Medulla oblongata (tissue), 1 donor: ENCODE measurements at regions not wholly inside any gene's neighbourhood (a gene's known extent, or its start where the extent isn't known, plus 50 kb on each side); places are given as distances from the start of the nearest gene placed in this dataset.
A peak's percentile ranks its signal among the peaks of the same experiment; 100 is the strongest.
"Not testable (repeated sequence)": the region's sequence is repeated elsewhere in the genome, so short reads cannot be mapped to it uniquely, and the experiment has no call there.

ENCODE experiments used
- DNase-seq: peaks from one replicate; pipeline ENCODE4 v3.0.0-alpha.2; 2015; ENCODE audit errors: extremely low spot score

DNA sequence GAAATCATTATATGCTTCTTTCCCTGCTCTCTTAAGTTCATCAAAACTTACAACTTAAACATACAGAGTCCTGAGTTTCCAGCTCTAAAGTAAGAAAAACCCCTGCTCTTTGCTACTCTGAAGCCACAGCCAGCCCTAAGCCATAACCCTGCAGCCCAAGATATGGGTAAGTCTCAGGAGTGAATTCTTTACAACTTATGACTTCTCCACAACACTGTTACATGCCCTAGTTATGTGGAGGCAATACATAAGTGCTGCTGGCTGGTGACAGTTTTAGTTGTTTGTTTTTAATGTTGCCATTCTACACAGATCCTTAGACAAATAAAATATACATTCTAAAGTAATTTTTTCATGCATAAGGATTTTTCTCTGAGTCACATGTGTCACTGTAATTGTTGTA is 100.2 kb downstream of the FBXO8 start:
- no peak for DNase-seq

DNA sequence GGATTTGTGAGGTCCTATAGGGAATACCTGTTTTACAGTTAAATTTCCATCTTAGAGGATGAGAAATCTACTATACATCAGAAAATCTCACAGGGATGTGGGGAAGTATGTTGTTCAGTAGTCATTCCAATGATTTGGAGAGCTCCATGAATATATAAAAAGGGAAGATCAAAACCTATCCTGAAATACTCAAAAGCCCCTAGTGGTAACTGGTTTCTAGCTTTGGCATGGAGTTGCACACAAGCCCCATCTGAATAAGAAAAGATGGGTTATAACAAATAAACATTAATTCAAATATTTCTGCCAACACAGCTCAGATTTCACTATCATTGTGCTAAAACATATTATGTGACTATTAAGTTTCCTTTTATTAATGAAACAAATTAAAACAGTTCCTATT is 101.6 kb downstream of the FBXO8 start:
- no peak for DNase-seq

DNA sequence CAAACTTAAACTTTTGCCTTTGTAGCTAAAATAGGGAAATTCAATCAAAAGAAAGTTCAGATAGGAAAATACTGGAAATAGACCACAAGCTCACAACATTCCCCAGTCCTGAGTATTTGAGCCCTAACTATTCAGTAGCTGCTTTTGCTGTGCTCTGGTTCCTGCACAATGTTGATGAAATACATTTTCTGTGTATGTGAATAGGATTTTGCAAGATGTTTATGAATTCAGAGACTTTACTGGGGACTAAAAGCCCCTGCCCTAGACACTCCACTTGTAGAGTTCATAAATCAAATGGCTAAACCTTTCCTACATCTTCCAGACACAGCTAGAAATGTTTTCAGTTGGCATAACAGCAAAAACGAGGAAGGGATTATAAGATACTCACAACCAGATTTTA is 105.9 kb downstream of the FBXO8 start:
- no peak for DNase-seq

DNA sequence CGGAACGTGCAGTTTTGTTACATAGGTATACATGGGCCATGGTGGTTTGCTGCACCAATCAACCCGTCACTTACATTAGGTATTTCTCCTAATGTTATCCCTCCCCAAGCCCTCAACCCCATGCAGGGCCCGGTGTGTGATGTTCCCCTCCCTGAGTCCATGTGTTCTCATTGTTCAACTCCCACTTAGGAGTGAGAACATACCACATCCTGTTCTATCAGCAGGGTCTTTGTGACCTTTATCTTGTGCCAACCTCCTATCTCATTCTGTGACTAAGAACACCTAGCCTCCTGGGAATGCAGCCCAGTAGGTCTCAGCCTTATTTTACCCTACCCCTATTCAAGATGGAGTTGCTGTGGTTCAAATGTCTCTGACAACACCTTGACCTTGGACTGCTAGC is 107.6 kb downstream of the FBXO8 start:
- not testable (repeated sequence) for DNase-seq

DNA sequence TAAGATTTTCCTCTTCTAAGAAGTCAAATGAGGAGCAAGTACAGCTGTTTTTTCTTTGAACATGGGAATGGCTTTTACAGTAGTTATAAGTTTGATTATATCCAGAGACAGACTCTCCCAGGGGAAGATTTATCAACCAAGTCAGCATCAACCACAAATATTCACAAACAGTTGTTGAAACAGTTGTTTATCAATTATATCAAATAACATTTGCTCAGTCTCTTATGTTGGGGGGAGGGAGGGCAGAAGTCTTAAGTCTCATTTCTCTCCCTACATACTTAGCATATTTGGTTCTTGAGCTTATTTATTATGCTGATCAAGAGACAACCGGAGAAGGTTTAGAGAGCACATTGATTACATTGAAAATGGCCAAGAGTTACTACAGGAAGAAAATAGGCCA is 110.1 kb downstream of the FBXO8 start:
- no peak for DNase-seq

DNA sequence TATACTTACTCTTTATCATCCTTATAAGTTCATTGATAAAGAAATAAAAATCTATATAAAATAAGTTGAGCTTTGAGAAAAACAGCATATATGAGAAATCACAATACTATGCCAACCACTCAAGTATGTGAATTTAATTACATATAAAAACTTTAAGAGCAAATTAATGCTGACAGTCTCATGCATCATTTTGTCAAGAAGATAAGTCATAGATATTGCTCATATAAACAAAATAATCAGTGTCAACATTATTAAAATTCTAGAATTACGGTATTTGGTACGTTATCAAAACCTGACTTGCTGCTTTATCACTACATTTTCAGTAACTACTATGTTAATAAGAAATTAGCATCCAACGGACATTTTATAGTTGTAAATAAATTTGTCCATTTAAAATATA is 111.2 kb downstream of the FBXO8 start:
- DNase-seq: no peak

DNA sequence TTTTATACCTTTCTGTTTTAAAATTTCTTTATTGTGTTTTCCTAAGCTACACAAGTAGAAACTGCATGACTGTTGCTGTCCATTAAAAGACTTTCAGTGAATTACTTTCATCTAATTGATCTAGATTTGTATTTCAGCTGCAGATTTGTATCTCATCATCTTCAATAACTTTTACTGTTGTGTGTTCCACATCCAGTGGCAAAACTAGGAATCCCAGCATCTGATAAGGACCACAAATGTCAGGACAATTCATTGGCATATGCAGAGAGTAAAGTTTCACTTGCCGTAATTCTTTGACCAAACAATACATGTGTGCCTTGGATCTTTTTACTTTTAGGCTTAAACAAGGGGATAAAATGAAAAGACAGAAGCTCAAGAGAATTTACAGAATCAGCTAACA is 112.6 kb downstream of the FBXO8 start:
- DNase-seq: no peak

DNA sequence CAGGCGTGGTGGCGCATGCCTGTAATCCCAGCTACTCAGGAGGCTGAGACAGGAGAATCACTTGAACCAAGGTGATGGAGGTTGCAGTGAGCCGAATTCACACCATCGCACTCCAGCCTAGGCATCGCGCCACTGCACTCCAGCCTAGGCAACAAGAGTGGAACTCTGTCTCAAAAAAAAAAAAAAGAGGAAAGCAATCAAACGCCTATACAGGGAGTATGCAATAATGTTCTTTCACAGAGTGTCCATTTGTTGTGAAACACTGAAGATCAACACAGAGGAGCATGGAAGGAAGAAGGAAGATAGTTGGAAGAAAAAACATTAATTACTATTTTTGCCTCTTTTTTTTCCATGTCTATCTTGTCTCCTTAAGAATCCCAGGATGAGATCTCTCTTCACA is 113.4 kb downstream of the FBXO8 start:
- DNase-seq: no peak

DNA sequence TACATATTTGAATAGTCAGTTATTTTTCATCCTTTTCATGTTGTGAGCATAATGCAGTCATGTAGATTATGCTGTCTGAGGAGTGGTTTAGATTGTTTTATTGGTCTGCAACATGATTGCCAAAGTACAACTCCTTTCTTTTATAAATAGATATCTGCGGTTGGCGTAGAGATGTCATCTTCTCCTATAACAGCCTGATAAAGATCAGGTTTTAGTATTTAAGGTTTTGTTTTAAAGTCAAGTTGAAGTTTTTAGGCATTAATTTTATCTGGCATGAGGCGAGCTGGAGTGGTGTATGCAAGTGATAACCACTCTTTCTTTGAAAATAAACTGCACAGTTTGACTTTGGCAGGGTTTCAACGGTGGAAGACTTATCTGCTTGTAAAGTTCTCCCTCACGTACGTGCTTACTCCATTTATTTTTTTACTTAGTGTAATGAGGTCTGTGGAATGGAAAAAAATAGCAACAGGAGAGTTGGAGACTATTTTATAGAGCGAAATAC is 126.3 kb downstream of the FBXO8 start:
- no peak for DNase-seq

DNA sequence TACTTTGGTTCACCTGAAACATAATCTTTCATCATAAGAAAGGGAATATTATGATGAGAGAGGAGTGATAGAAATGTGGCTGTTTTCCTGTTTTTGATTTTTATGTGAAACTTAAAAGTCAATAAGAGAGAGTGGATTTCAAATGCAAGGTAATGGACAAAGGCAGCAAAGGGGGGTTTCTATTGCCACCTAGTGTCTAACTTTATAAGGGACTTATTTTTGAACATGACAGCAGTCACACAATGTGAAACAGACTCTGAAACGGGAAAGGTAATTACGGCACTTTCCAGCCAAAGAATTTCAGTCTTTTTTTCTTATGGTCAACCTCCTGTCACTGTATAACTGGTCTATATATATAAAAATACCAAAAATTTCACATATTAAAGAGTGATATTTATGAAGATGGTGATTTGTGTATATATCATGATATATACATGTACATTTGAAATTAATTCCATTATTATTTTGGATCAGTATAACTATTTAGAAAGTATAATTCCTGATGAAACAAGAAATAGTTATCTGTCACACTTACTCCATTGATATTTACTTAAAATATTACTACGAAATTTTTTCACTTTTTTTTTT is 127.1 kb downstream of the FBXO8 start:
- DNase-seq: peak; percentile 48

DNA sequence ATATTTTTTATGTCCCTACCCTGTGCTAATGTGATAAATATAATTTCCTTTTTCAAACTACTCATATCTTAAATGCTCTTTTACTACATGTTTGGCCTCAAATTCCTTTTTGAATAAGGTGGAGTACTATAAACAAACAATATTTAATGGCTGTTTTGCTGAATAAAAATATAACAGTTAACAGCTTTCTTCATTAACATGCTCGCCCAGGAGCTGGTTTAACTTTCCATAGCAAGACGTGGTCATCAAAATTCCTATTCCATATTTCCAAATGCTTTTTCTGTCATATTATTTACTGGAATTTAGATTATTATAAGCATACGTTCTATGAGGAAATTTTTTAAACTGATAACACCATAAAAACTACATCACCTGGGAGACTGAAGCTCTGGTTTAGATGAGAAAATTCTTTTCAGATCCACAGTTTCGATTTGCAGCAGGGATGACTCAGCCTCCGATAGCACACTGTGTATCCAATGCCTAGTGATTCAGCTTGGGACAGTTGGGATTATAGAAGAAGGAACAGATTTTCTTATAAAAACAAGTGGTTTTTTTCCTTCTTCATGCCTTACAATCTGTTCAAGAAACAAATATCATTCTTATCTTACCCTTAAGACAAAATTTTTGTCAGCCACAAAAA is 129.1 kb downstream of the FBXO8 start:
- DNase-seq: no peak

DNA sequence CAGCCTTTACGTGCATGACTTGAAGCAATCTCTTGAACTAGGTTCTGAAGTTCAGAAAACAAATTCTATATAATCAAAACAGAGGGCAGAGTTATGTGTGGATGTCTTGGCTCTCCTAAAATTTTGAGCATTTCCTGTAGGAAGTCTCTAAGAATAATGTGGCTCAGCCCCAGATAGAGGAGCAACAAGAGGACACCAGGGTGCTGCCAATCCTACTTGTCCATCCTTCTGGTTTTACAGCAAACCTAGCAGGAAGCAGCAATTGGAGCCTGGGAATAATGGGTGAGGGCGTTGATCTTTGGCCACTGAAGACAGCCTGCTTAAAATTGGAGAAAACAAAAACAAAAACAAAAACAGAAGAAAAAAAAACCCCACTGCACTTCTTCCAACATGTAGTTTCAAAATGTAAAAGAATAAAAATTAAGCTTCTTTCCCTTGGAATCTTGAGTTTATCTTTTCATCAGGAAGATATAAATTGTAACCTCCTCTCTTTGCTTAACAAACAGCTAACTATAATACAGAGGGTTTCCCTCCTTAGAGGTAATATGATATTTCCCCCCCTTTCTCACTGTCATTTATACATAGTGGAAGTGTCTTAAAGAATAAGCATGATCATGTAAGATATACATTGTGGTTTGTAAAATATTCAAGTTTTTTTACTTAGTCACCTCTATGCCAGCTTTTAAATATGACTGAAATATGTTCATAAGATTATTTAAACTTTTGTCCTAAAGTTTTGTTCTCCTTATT is 130.6 kb downstream of the FBXO8 start:
- no peak for DNase-seq

DNA sequence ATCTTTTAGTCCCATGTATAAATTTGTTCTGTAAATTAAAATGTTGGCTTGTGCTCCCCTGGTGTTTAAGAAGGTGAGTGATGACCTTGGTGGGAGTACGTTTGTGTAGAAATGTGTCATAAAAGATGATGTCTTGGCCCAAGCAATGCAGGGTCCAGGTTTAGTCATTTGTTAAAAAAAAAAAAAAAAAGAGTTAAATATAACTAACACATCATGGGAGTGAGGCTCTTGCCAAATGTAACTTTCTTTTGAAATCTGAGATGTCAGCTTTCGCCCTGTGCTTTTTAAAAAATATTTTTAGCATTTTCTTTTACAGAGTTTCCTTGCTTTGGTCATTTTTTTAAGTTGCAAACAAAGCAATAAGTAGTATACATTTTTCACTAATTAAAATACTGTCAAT is 135.6 kb downstream of the FBXO8 start:
- no peak for DNase-seq

DNA sequence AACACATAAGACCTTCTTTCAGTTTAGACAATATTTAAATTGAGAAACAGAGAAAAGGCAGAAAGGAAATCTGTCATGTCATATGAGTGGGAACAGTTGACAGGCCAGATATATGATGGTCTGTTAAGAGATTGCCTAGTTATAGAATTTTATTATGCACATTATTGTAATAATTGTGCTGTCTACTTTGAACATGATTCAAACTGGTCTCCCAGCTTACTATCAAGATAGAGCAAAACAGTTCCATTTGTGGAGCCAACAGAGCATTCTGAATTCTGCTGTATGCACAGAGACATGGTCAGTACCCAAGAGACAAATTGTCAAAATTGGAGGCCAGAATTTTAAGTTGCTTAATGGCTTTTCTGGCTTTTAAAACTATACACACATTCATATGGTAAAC is 139.4 kb downstream of the FBXO8 start:
- DNase-seq: no peak

DNA sequence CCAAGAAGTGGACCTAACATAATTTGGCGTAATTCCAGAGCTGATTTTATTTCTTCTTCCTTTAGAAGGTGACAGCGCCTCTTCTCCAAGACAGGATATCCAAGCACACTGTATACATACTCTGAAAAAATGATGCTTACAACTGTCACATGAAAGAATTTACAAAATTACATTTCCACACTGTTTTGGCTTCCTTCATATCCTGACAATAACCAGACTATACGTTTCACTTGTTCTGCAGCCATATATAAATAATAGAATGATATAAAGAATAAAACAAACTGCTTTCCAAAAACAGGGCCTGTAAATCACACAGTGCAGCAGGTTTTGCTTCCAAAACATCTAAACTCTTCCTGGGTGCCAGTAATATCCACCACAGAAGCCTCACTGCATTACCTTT is 141.6 kb downstream of the FBXO8 start:
- DNase-seq: no peak

DNA sequence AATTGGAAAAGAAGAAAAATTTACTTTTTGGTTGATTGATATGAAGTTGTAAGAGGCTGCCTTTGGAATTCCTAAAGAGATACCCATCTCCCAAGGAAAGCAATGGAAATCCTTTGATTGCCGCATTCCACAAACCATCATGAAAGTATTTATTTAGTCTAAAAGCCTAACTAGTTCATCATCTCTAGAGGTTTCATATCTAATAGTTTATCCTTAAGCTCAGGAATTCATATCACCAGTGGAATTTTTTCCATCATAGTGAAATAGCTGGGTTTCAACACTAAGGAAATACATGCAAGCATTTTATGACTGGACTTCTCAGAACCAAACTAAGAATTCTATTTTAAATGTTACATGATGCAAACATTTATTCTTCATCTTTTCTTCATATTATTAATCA is 144.9 kb downstream of the FBXO8 start:
- DNase-seq: no peak

DNA sequence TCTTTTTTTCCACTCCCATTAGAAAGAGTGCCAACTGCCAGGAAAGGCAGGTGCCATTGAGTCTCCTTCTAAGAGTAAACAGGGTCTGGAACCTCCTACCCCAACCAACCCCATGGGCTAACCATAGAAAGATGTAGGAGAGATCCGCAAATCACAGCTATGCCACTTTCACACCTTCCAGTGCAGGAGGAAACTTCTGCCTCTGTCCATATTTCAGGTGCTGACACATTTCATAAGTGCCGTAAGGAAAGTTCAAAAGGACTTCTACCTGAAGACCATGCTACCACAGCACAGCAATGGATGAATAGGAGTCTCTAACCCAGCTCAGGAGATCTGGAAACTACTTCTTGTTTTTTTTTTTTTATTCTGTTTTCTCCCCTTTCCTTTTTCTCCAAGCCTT is 145.8 kb downstream of the FBXO8 start:
- no peak for DNase-seq

DNA sequence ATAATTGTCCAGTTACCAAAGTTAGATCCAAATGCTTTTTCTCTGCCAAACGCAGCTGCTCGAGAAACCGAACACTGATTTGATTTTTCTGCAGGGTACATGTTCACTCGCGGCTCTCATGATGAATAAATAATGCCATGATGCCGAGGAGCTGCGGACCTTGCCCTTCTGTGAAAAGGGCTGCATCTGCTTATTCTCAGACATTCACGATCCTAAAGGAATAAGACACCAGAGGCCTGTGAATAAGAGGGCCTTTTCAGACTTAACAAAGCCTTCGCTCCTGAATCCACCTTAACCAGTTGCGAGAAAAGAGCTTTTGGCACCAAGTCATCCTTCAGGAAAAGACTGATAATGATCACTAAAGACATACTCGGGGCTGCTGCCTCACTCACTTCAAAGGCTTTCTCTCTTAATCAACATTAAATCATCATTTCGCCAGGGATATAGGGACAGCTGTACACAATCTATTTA is 147.5 kb downstream of the FBXO8 start:
- peak; percentile 7 for DNase-seq

DNA sequence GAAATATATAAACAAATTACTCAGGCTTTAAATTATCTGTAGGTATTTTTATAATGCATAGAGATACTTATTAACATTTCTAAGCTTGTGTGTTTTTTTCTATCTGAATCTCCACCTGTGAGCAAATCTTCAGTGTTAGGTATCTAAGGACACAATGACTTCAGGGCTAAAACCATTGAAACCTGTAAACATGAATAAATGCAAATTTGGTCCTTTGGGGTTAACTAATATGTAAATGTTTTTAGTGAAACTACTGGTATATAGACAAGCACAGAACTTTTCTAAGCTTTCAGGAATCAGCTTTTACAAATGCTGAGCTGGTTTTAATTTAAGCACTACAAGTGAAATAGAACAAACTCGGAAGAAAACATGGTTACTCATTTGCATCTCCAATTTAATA is 147.9 kb downstream of the FBXO8 start:
- DNase-seq: no peak

DNA sequence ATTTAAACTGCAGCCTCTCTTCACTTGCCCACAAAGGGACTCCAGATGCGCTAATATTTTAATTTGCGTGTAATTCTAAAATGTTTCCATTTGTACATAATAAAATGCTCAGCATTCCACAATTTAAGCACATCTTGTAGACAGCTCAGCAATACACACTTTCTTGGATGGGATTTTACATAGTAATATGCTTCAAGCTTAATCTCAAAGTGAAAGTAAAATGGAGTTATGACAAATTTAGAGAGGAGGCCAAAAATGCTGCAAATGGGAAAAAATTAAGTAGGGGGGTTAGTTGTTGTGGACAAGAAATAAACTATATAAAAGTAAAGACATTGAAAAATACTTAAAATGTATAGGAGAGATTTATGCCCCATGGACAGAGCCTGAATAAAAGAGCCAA is 149.1 kb downstream of the FBXO8 start:
- no peak for DNase-seq

DNA sequence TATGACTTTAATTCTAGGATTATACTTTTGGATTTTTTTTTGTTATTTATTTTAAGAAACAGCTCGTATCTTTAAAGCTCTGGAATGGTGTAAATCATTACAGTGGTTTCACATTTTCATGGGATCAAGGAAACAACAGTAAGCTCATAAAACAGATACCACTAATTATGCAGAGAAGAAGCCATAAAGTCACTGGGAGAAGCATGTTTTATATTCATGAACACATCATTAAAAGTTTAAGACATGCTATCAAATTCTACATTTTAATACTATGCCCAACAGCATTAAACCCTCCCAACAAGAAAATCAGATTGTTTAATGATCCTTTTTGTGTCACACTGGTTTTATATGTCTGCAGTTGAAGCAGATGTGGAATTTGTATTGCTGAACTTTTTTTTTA is 149.9 kb downstream of the FBXO8 start:
- no peak for DNase-seq

DNA sequence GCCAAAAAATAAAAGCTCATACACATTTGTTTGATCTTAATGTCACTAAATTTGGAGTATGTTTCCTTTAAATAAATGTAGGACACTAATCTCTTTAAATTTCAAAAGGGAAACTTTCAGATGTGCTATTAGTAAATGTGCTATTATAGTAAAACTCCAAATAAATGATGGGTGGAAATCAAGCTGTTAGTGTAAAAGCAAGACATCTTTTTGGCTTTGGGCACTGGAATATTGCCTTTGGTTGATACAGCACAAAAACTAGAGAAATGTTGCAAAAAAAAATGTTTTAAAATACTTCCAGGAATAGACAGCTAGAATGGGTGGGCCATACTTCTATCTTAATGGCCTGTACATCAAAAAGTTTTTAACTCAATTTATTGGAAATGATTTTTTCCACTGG is 151.6 kb downstream of the FBXO8 start:
- no peak for DNase-seq

DNA sequence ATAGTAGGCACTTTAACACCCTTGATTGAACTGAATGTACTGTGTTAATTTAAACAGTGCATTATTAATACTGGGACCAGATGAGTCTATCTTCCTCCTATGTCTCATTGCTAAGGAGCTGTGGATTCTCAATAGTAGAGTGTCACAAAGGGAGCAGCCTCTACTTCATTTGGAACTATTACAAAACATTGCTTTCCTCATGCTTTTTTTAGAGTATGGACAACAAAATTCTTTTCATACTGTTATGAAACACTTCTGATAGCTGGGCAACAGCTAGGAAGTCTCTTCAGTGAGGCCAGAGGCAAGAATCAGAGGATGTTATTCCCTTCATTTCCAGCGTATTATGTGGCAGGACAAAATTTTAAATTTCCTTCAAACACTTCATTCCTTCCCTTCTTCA is 160.8 kb downstream of the FBXO8 start:
- no peak for DNase-seq
